PC-3 (cell line): ENCODE measurements at regions not wholly inside any gene's neighbourhood (a gene's known extent, or its start where the extent isn't known, plus 50 kb on each side); places are given as distances from the start of the nearest gene placed in this dataset.

Experiments used
- ATAC-seq: fragments of 200-7000 bp; cut with Tn5 transposase; 2 replicates; pipeline ENCODE4 v1.9.1; 2020; ENCODE audit warnings: mild to moderate bottlenecking, moderate library complexity
- BruUV-seq: library from RNA; stranded (reverse); fragments of 400-500 nt; replicated peaks from 2 replicates; lab custom pipeline; 2021; lab: Mats Ljungman, UMichigan
- CTCF ChIA-PET: fragments of 300-600 bp; sonication (Branson Sonifier 250); formaldehyde crosslinking; loops from one replicate; lab custom pipeline; 2022; ENCODE audit warnings: antibody characterized with exemption; lab: Charles Lee
- POLR2A ChIA-PET: fragments of 300-600 bp; sonication (Branson Sonifier 250); formaldehyde crosslinking; loops from one replicate; lab custom pipeline; 2022; ENCODE audit warnings: antibody characterized with exemption; ENCODE audit not compliant: unreplicated experiment; lab: Charles Lee
- DNase-seq: peaks from one replicate; pipeline ENCODE4 v3.0.0-alpha.2; 2015
- H2AFZ ChIP-seq: fragments of 300-600 bp; sonication (generic); 2 replicates; pipeline ENCODE4 v1.6.0; 2016; ENCODE audit warnings: antibody characterized with exemption, low read length
- H3F3A ChIP-seq: fragments of 300-600 bp; sonication (generic); one replicate; pipeline ENCODE4 v1.6.0; 2017; ENCODE audit warnings: antibody characterized with exemption, low read length, control low read depth, mild to moderate bottlenecking; ENCODE audit not compliant: unreplicated experiment
- H3K27ac ChIP-seq: fragments of 300-600 bp; sonication (generic); 2 replicates; pipeline ENCODE4 v1.5.1; 2016; ENCODE audit warnings: mild to moderate bottlenecking, low read length
- H3K27me3 ChIP-seq: fragments of 300-600 bp; sonication (generic); 2 replicates; pipeline ENCODE4 v1.6.1; 2016; ENCODE audit warnings: low read length, mixed read lengths
- H3K36me3 ChIP-seq: fragments of 300-600 bp; sonication (generic); 2 replicates; pipeline ENCODE4 v1.6.1; 2016; ENCODE audit warnings: low read depth, mixed run types, low read length, mixed read lengths
- H3K4me1 ChIP-seq: fragments of 300-600 bp; sonication (generic); 2 replicates; pipeline ENCODE4 v1.5.1; 2016; ENCODE audit warnings: low read length; ENCODE audit not compliant: insufficient read depth
- H3K4me2 ChIP-seq: fragments of 300-600 bp; sonication (generic); 2 replicates; pipeline ENCODE4 v1.6.0; 2016; ENCODE audit warnings: low read length
- H3K4me3 ChIP-seq: fragments of 300-600 bp; sonication (generic); 2 replicates; pipeline ENCODE4 v1.5.1; 2016; ENCODE audit warnings: mild to moderate bottlenecking, low read length, mixed read lengths
- H3K79me2 ChIP-seq: fragments of 300-600 bp; sonication (generic); 2 replicates; pipeline ENCODE4 v1.6.1; 2017; ENCODE audit warnings: low read length, mixed read lengths
- H3K9ac ChIP-seq: fragments of 300-600 bp; sonication (generic); 2 replicates; pipeline ENCODE4 v1.6.0; 2016; ENCODE audit warnings: mild to moderate bottlenecking, low read length
- H3K9me2 ChIP-seq: fragments of 300-600 bp; sonication (generic); replicated peaks from 2 replicates; pipeline ENCODE4 v1.6.1; 2016; ENCODE audit warnings: mixed run types, low read length, mixed read lengths
- H3K9me3 ChIP-seq: fragments of 300-600 bp; sonication (generic); 2 replicates; pipeline ENCODE4 v1.6.1; 2016; ENCODE audit warnings: low read length, mixed read lengths
- H4K20me1 ChIP-seq: fragments of 300-600 bp; sonication (generic); 2 replicates; pipeline ENCODE4 v1.6.1; 2016; ENCODE audit warnings: low read length, mixed read lengths
- EZH2 ChIP-seq: fragments of 300-600 bp; sonication (generic); IDR thresholded peaks from one replicate; pipeline ENCODE4 v1.6.1; 2017; ENCODE audit warnings: antibody characterized with exemption, mild to moderate bottlenecking, low read length; ENCODE audit not compliant: unreplicated experiment
- EZH2phosphoT487 ChIP-seq: fragments of 300-600 bp; sonication (generic); IDR thresholded peaks from 2 replicates; pipeline ENCODE4 v1.6.1; 2018; ENCODE audit warnings: mild to moderate bottlenecking, antibody characterized with exemption, low read length, borderline replicate concordance
- intact Hi-C: fragments of 100-400 bp; cut with micrococcal nuclease; formaldehyde crosslinking; loops from 2 replicates; pipeline ENCODE4 v1.9.0; 2023
- TF ChIP-seq, protein P1 (sequence below): fragments of 300-600 bp; sonication (generic); conservative IDR thresholded peaks from 2 replicates; pipeline ENCODE4 v1.5.1; 2017; ENCODE audit warnings: antibody characterized with exemption, low read depth, mild to moderate bottlenecking, low read length

DNA sequence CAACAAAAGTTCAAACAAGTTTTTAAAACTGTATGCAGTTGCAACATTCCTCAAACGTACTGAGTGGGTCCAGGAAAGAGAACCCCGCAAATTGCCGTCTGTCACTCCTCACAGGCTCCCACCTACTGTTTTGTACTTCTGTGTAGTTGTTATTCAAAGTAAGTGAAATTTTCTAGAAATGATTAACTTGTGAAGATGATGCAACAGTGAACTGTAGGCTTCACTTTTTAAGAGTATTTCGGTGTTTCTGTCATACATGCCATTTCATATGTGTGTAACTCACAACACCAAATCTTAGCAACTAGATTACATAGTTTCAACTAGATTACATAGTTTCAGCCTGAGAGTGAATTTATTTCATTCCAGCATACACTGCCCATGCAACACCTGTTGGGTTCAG, 226.0 kb upstream of the TANK start:
- ChIA-PET POLR2A (no interaction called here), CTCF (no interaction called here)
- Histone ChIP-seq H3K79me2 (no peaks in the 10 kb centered on the region), H3K36me3 (no peaks in the 10 kb centered on the region), H3K9ac (no peak overlapping the region), H3K4me3 (no peak overlapping the region), H4K20me1 (no peaks in the 10 kb centered on the region), H3K27ac (no peak overlapping the region), H3F3A (no peaks in the 10 kb centered on the region), H3K9me3 (no peaks in the 10 kb centered on the region), H3K4me1 (no peaks in the 10 kb centered on the region; the same call in 1 of the 2 replicates), H3K9me2 (no peaks in the 10 kb centered on the region), H2AFZ (no peak overlapping the region), H3K4me2 (no peak overlapping the region), H3K27me3 (no peaks in the 10 kb centered on the region)
- ATAC-seq (no peak), DNase-seq (no peak)
- intact Hi-C loops = no loop called here
- no peak for TF ChIP-seq EZH2phosphoT487
- TF ChIP-seq, protein P1, sequence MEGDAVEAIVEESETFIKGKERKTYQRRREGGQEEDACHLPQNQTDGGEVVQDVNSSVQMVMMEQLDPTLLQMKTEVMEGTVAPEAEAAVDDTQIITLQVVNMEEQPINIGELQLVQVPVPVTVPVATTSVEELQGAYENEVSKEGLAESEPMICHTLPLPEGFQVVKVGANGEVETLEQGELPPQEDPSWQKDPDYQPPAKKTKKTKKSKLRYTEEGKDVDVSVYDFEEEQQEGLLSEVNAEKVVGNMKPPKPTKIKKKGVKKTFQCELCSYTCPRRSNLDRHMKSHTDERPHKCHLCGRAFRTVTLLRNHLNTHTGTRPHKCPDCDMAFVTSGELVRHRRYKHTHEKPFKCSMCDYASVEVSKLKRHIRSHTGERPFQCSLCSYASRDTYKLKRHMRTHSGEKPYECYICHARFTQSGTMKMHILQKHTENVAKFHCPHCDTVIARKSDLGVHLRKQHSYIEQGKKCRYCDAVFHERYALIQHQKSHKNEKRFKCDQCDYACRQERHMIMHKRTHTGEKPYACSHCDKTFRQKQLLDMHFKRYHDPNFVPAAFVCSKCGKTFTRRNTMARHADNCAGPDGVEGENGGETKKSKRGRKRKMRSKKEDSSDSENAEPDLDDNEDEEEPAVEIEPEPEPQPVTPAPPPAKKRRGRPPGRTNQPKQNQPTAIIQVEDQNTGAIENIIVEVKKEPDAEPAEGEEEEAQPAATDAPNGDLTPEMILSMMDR = no peak
- TF ChIP-seq EZH2 = no peak
- no TSS peak for BruUV-seq

DNA sequence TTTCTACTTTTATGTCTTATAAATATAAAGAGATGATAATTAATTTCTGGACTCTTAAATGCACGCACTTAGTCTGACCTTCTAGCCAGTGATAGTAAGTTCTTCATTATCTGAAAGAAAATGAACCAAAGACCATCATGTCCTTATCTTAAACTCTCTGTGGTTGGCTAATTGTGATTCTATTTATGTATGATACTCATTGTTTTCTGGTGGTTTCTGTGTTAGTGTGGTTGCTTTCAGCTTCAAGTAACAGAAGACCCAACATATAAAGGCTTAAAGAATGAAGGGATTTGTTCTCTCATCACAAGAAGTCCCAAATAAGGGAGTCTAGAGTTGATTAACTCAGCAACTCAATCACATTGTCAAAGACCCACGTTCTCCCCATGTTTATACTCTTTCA, 225.2 kb upstream of the TANK start:
- POLR2A ChIA-PET = no interaction called here
- no TSS peak for BruUV-seq

More for the DNA sequence above, 225.2 kb upstream of the TANK start:
- H4K20me1 ChIP-seq = no peaks in the 10 kb centered on the region
- ATAC-seq (no peak), DNase-seq (no peak)
- H3K27ac ChIP-seq = no peak overlapping the region
- no peak overlapping the region for H2AFZ ChIP-seq
- H3K9ac ChIP-seq = no peak overlapping the region
- CTCF ChIA-PET = no interaction called here
- no peaks in the 10 kb centered on the region for H3K79me2 ChIP-seq
- H3K9me3 ChIP-seq = no peaks in the 10 kb centered on the region
- no peaks in the 10 kb centered on the region for H3K9me2 ChIP-seq
- no peaks in the 10 kb centered on the region; the same call in 1 of the 2 replicates for H3K4me1 ChIP-seq
- no peaks in the 10 kb centered on the region for H3K27me3 ChIP-seq
- no peak overlapping the region for H3K4me3 ChIP-seq
- H3F3A ChIP-seq = no peaks in the 10 kb centered on the region
- no peaks in the 10 kb centered on the region for H3K36me3 ChIP-seq
- no peak for TF ChIP-seq EZH2
- TF ChIP-seq, protein P1 = no peak
- TF ChIP-seq EZH2phosphoT487 = no peak
- no peak overlapping the region for H3K4me2 ChIP-seq
- intact Hi-C loops = no loop called here
